ENCODE measurements at regions not wholly inside any gene's neighbourhood (a gene's known extent, or its start where the extent isn't known, plus 50 kb on each side); places are given as distances from the start of the nearest gene placed in this dataset.
"Not testable (repeated sequence)": the region's sequence is repeated elsewhere in the genome, so short reads cannot be mapped to it uniquely, and the experiment has no call there.

DNA sequence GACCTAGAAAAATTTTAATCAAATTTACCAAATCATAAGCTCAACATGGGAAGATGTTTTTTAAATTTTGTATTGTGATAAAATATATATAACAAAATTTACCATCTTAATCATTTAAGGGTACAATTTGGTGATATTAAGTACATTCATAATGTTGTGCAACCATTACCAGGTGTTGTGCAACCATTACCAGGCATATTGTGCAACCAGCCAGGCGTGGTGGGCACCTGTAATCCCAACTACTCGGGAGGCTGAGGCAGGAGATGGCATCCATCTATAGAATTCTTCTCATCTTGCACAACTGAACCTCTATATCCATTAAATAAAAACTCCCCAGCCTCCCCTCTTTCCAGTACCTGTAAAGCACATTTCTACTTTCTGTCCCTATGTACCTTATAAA lies 124.5 kb upstream of the SLC13A1 start:
- no peak for DNase-seq (ENCODE audit: low read depth in 2 of 3, low spot score in 2 of 3)

DNA sequence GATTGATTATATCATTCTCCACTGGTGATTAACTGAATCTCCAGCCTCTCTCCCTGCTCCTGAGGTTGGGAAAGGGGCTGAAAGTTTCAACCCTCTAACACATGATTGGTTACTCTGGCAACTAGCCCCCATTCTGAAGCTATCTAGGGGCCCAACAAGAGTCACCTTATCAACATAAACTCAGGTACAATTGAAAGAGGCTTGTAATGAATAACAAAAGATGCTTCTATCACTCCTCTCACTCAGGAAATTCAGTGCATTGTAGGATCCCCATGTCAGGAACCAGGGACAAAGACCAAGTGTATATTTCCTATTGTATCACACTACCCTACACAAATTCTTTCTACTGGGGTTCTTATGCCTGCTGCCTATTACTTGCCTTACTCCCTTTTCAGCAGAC lies 123.9 kb upstream of the SLC13A1 start:
- no peak for DNase-seq (ENCODE audit: low read depth in 2 of 3, low spot score in 2 of 3)

DNA sequence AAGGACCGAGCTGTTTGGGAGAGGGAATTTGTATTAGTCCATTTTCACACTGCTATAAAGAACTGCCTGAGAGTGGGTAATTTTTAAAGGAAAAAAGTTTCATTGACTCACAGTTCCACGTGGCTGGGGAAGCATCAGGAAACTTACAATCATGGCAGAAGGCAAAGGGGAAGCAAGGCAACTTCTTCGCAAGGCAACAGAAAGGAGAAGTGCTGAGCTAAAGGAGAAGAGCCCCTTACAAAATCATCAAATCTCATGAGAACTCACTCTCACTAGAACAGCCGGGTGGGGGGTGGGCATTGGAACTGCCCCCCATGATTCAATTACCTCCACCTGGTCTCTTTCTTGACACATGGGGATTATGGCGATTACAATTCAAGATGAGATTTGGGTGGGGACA lies 121.8 kb upstream of the SLC13A1 start:
- DNase-seq (ENCODE audit: low read depth in 2 of 3, low spot score in 2 of 3), result not testable (repeated sequence)

DNA sequence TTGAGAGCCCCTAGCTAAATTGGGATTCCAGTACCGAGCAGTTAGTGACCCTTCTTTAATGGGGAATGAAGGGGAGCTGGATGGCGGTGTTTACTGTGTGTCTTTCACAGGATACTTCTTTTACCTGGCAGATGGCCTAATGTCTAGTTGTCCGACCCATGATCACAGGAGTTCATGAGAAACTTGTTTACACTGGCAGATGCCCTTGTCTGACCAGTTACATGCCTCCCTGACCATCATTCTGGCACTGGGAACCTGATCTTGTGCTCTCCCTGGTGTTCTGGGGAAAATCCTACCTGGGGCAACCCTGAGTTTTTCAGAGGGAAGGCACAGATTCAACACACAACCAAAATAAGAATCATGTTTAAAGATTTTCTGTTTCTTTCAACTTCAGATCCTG lies 120.1 kb upstream of the SLC13A1 start:
- no peak for DNase-seq (ENCODE audit: low read depth in 2 of 3, low spot score in 2 of 3)

DNA sequence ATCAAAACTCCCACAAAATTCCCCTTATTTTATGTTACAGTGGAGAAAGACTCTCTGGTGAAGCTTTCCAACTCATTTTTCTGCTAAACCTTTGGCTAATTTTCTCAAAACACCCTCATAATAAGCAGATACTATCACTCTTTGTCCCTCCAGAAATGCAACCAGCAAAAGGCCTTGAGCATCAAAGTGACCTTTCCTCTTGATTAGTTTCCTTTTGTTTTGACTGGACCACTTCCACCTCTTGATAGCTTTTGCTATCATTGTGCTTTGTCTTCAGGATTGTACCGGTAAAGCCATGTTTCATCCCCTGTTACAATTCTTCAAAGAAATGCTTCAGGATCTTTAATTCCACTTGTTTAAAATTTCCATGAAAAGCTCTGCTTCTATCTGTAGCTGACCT lies 115.1 kb upstream of the SLC13A1 start:
- no peak for DNase-seq (ENCODE audit: low read depth in 2 of 3, low spot score in 2 of 3)

DNA sequence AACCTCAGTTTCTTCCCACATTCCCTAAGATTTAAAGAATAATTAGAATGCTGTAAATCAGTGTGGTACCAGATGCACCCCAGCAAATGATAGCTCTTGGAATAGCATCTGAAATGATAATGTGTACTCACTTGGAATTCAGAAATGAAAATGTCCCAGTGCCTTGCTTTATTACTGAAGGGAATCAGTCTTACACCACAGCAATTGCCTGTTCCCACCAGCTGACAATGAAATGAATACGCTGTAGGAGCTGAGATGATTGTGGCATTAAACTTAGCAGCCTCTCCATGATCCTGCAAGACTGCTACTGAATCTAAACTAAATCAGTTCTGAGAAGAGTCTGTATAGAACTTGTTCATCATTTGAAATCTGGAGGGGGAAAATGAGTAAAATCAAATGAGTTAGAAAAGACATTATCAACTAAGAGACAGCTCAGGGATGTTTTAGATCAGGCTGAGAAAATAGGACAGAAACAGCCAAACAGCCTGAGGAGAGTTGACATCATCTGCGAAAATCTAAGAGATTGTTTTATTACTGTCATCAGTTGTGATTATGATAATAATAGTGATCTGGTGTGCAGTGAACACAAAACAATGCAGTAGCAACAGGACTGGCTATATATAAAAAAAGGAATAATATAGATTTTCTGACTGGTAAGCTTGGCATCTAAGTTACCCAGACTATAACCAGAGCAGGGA lies 108.6 kb upstream of the SLC13A1 start:
- no peak for DNase-seq (ENCODE audit: low read depth in 2 of 3, low spot score in 2 of 3)

DNA sequence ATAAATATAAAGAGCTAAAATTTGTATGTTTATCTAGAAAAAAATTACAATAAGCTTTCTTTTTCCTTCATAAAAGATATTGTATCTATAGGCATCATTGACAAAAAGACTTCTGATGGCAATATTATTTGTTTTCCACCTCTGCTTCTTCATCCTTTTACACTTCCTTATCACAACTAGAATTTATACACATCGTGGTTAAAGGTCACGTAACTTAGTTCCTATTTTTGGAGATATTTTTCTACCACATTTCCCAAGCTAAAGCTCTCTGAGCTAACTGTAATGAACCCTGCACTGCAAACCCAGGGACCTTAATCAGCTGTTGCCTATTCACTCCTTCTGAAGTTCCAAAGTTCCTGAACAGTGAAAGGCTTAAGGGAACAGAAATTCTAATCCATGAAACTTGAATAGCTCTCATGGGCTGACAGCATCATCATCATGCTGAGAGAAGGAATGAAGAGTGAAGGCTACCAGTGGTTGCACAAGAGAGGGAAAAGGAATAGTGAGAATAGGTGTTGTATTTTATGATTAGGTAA lies 106.1 kb upstream of the SLC13A1 start:
- no peak for DNase-seq (ENCODE audit: low read depth in 2 of 3, low spot score in 2 of 3)

DNA sequence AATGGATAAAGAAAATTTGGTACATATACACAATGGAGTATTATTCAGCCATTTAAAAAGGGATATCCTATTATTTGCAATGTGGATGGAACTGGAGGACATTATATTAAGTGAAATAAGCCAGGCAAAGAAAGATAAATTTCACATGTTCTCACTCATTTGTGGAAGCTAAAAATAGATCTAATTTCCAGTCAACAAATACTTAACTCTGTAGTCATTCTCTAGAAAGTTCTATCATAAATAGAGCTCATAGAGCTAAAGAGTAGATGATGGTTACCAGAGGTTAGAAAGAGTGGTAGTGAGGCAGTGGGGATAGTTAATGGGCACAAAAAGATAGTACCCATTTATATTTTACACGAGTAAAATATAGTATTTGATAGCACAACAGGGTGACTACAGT lies 104.2 kb upstream of the SLC13A1 start:
- no peak for DNase-seq (ENCODE audit: low read depth in 2 of 3, low spot score in 2 of 3)

DNA sequence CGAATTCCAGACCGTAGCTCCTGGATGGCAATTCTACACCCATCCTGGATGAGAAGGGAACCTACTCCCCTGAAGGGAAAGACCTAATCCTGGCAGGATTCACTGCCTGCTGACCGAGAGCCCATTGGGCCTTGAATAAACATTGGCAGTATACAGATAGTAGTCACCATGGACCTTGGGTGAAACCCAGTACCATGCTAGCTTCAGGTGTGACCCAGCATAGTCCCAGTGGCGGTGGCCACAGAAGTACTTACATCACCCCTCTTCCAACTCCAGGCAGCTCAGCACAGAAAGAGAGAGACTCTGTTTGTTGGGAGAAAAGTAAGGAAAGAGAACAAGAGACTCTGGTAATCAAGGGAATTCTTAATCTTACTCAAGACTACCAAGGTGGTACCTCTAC lies 97.2 kb upstream of the SLC13A1 start:
- DNase-seq (ENCODE audit: low read depth in 2 of 3, low spot score in 2 of 3), result no peak

DNA sequence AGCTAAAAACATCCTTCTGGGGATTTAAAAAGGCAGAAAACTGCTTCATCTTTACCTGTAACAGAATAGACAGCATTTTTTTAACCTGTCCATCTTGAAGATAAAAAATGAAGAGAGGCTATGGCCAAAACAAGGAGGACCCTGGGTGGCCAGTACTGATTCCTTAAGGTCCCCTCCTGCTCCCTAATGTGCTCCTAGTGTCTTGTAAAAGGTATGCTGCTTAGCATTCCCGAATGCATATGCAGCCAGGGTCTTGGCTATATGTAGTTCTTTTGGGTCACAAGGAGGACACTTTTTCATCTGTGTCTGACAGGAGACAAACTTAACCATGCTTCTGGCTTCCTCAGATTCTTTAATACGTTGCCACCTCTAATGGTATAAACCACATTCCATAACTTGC lies 93.9 kb upstream of the SLC13A1 start:
- DNase-seq (ENCODE audit: low read depth in 2 of 3, low spot score in 2 of 3), result no peak

DNA sequence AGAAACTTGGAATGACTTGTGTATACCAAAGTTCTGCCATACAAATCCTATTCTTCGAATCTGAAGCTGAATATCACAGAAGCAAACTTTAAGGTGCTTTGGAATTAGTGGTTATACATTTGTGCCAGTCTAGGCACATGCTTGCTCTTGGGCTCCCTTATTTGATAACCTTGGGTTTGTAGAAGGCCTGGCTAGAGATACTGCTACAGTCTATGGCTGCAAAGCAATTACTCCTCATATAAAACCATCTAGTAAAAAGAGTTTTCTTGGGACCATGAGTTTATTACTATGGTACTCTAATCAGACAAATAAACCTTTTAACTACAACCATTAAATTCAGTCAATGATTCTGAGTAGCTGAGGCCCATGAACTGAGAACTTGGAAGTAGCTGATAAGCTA lies 92.5 kb upstream of the SLC13A1 start:
- no peak for DNase-seq (ENCODE audit: low read depth in 2 of 3, low spot score in 2 of 3)

DNA sequence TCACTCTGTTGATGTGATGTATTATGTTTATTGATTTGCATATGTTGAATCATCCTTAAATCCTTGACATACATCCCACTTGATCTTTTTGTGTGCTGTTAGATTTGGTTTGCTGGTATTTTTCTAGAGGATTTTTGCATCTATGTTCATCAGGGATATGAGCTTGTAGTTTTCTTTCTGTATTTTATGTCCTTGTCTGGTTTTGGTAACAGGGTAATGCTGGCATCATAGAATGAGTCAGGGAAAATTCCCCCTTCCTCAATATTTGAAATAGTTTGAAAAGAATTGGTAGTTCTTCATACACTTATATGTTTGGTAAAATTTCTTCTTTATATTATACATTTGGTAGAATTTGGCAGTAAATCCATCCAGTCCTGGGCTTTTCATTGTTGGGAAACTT lies 89.4 kb upstream of the SLC13A1 start:
- DNase-seq (ENCODE audit: low read depth in 2 of 3, low spot score in 2 of 3), result no peak

DNA sequence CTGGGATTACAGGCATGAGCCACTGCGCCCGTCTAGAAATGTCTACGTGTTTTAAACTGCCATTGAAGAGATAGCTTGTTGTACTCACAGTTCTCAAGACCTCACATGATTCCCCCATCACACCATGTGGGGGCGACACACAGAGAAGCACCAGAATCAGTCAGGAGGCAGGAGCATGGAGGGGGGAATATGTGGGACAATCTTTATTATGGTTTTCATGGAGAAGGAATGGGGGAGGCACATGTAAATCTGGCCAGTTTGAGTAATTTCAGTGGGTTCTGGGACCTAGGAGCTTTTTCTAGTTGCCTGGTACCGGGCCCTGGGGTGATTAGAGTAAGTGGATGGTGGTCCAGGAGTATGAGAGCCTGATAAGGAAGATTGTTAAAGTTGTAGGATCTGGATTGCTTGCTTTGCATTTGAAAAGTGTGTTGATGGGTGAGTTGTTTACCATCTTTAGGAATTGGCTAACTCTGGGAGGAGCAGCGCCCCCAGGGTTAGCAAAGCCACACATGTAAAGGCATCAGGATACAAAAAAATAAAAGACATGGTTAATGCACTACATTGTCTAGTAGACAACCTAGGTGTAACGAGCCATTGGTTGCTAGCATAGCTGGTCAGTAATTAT lies 85.4 kb upstream of the SLC13A1 start:
- no peak for DNase-seq (ENCODE audit: low read depth in 2 of 3, low spot score in 2 of 3)

DNA sequence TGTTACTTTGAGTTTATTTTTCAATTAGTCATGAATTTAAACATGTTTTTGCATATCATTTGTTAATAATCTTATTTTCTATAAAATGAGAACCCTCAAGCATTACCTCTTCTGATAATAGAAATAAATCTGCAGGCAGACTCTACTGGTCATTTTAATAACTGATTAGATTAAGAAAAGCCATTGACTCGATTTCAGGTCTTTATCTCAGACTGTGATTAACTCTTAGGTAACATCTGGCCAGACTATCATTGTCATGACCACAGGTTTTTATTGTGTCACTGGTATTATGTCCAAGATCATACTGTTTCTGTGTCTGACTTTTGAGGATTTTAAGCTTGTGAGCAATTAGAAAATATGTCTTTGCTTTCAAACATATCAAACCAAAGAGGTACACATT lies 83.6 kb upstream of the SLC13A1 start:
- no peak for DNase-seq (ENCODE audit: low read depth in 2 of 3, low spot score in 2 of 3)

DNA sequence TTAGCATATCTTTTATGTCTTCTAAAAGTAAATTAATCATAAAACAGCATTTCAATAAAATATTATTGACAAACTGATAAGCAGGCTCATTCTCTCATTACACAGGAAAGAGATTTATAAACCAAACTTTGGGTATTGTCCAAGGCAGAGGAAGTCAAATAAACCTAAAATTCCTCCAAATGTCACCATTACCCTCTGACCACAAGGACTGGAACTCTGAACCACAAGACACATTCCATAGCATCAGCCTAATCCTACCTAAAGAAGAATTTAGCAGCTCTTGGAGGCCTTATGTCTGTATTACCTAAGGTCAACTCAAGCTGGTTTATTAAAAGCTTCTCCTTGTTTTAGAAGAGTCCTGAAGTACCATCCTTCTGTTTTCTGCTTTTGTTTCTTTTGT lies 82.4 kb upstream of the SLC13A1 start:
- no peak for DNase-seq (ENCODE audit: low read depth in 2 of 3, low spot score in 2 of 3)

DNA sequence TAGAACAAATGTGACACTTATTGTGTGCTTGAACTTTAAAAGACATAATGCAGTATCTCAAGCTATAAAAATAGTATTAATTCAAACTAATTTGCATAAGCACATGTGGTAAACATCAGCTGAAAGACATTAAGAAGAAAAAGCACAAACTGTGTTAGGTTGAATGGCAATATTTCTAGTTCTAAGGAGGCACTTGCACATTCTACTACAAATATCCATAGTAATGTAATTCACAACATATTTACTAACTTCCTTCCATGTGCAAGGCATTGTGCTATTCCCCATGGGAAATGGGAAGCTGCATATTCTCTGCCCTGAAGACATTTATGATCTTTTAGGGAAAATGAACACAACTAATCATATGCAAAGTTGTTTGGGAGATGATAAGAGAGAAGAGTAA lies 80.2 kb upstream of the SLC13A1 start:
- DNase-seq (ENCODE audit: low read depth in 2 of 3, low spot score in 2 of 3), result no peak

DNA sequence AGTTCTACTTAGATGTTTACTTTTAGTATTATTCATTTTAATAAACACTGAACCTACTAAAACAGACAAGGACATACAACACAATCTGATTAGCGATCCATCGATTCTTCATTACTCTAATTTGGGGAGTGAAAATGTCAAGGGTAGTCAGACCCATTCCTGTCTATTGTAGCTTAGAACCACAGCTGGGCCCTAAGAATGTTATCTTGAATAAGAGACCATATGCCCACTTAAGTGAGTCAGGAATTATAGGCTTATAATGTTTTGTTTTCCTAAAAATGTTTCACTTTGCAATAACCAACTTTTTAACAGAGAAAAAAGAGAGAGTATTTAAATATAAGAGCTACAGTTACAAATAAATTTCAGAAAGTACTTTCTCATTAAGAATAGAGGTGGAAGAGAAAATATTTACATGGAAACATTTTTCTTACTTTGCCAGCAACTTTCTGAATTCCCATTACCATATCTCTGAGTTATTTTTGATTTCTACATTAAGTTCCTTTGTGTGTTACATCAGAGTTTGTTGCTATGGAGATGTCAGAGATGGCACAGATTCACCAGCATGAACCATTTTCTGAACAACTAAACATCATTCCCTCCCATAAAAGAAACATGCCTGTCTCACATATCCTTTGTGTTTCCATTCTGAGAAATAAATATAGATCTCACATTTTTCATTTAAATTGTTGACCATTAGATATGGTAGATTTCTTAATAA lies 75.4 kb upstream of the SLC13A1 start:
- no peak for DNase-seq (ENCODE audit: low read depth in 2 of 3, low spot score in 2 of 3)

DNA sequence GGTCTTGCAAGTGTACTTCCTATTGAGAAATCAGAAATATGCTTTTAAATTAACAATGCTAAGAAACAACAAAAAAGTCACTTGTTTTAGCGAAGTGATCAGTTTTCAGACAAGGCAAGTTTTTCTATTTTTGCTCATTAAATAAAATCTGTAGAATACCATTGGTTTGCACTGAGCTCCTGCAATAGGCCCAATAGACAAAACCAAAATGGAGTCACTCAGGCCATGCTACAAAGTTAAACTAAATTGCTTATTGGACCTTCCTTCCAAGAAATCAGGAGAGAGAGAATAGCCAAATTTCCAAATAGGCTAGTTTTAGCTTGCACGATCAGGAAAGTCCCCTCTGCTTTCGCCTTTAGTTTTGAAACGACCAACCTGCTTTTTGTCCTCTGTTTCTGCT lies 73.4 kb upstream of the SLC13A1 start:
- no peak for DNase-seq (ENCODE audit: low read depth in 2 of 3, low spot score in 2 of 3)

DNA sequence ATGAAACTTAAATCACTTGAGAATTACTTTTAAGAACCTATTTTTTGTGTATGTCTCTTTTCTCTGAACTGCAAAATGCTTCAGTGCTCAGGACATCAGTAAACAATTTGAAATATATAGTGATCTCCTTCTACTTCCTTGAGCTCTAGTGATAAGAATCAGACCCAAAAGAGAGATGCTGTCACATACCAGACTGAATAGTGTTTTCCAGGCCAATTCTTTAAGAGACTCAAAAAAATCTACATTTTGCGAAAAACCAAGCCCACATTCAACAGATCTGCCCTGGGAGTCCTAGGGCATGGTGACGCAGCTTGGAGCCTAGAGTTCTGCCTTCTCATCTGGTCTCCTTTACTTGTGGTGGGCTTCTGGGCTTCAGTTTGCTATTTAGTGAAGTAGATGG lies 72.1 kb upstream of the SLC13A1 start:
- DNase-seq (ENCODE audit: low read depth in 2 of 3, low spot score in 2 of 3), result no peak

DNA sequence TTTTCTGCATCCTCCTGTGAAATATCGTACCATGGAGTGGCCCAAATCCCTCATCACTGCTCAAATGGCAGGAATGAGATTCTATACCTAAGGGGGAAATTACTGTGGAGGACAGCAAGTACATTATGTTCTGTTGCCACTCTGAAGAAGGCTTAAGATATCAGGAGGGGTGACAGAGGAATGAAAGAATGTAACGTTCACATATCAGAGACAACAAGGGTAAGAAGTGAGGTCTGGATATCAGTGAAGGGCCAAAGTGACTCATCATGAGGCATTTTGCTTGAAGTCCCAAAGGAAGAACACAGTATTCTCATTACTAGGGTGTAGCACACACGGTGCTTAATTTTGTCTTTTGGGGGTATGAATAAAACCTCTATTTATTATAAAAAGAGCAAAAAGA lies 71.5 kb upstream of the SLC13A1 start:
- no peak for DNase-seq (ENCODE audit: low read depth in 2 of 3, low spot score in 2 of 3)

DNA sequence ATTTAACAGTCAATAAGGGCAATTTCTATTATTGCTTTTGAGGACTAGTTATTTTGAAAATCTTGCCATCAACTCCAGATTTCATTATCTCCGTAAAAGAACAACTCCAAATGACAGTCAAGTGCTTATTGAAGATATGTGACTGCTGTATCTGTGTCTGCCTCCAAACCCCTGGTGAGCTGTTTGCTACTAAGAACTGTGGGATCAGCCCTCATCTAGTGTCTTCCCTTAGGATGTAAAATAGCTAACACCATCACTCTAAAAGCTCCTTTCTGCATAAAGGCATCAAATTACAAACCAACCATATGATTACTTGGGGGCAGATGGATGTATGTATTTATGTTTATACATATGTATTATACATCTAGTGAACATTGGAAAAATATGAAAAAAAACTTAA lies 70.8 kb upstream of the SLC13A1 start:
- DNase-seq (ENCODE audit: low read depth in 2 of 3, low spot score in 2 of 3), result no peak

DNA sequence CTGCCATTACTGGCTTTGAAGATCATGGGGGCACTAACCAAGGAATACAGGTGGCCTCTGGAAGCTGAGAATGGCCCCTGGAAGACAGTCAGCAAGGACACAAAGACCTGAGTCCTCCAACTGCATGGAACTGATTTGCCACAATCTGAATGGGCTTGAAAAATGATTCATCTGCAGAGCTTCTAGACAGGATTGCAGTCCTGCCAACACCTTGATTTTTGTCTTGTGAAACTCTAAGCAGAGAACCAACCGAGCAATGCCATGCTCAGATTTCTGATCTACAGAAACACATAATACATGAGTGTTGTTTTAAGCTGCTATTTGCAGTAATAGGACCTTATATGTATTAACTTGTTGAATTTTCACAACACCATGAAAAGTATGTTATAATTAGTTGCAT lies 66.1 kb upstream of the SLC13A1 start:
- no peak for DNase-seq (ENCODE audit: low read depth in 2 of 3, low spot score in 2 of 3)

Measured in hematopoietic multipotent progenitor cell (in vitro differentiated cells).